Liver (tissue), 8 donors: ENCODE measurements at regions not wholly inside any gene's neighbourhood (a gene's known extent, or its start where the extent isn't known, plus 50 kb on each side); places are given as distances from the start of the nearest gene placed in this dataset.

ENCODE experiments used
- DNase-seq: peaks from one replicate; pipeline ENCODE4 v3.0.0-alpha.2; 2017; ENCODE audit warnings: low spot score
- H3K27ac ChIP-seq, 2 donors: one replicate each; pipeline ENCODE4 v1.7.0; 2013; ENCODE audit warnings: inconsistent platforms in 2 of 2, low read length in 2 of 2, control low read depth in 1 of 2, low read depth in 1 of 2, mild to moderate bottlenecking in 1 of 2
- H3K27me3 ChIP-seq, 4 donors: one replicate each; pipeline versions ENCODE4 v1.6.1 to v1.7.0; 2013; ENCODE audit warnings: low read length in 3 of 4, inconsistent platforms in 1 of 4, mild to moderate bottlenecking in 1 of 4, moderate library complexity in 1 of 4; ENCODE audit not compliant: control insufficient read depth in 4 of 4, insufficient read depth in 4 of 4
- H3K36me3 ChIP-seq, 4 donors: one replicate each; pipeline versions ENCODE4 v1.6.1 to v1.7.0; 2013; ENCODE audit warnings: low read length in 3 of 4, mild to moderate bottlenecking in 3 of 4, low read depth in 1 of 4, moderate library complexity in 1 of 4; ENCODE audit not compliant: control insufficient read depth in 4 of 4, insufficient read depth in 3 of 4
- H3K4me1 ChIP-seq, 4 donors: one replicate each; pipeline versions ENCODE4 v1.6.1 to v1.7.0; 2013; ENCODE audit warnings: low read length in 3 of 4, mild to moderate bottlenecking in 3 of 4, moderate library complexity in 1 of 4; ENCODE audit not compliant: control insufficient read depth in 4 of 4, insufficient read depth in 4 of 4
- H3K4me3 ChIP-seq, 3 donors: one replicate each; pipeline versions ENCODE4 v1.6.1 to v1.7.0; 2013; ENCODE audit warnings: low read length in 3 of 3, control low read depth in 1 of 3, low read depth in 1 of 3, mild to moderate bottlenecking in 1 of 3
- H3K9ac ChIP-seq, 2 donors: one replicate each; pipeline ENCODE4 v1.7.0; 2013; ENCODE audit warnings: low read length in 2 of 2, mild to moderate bottlenecking in 2 of 2, moderate library complexity in 2 of 2, control low read depth in 1 of 2, low read depth in 1 of 2
- H3K9me3 ChIP-seq, 4 donors: one replicate each; pipeline versions ENCODE4 v1.6.1 to v1.7.0; 2013; ENCODE audit warnings: low read length in 3 of 4; ENCODE audit not compliant: control insufficient read depth in 4 of 4
- ATF3 ChIP-seq: IDR thresholded peaks from 2 replicates; pipeline ENCODE4 v1.6.1; 2016; ENCODE audit warnings: antibody characterized with exemption
- CTCF ChIP-seq: fragments of 150-350 bp; IDR thresholded peaks from 2 replicates; pipeline ENCODE4 v1.5.1; 2017; ENCODE audit warnings: improper control_type of control experiment, low read depth, low read length; ENCODE audit not compliant: missing input control
- EGR1 ChIP-seq, 2 donors: IDR thresholded peaks; 2 replicates each; pipeline ENCODE4 v1.6.1; 2016 to 2018; ENCODE audit warnings: antibody characterized with exemption in 2 of 2, low read depth in 2 of 2
- FOXA1 ChIP-seq: IDR thresholded peaks from 2 replicates; pipeline ENCODE4 v1.6.1; 2016; ENCODE audit warnings: antibody characterized with exemption
- FOXA2 ChIP-seq: IDR thresholded peaks from 2 replicates; pipeline ENCODE4 v1.6.1; 2016; ENCODE audit warnings: antibody characterized with exemption
- GABPA ChIP-seq, 2 donors: IDR thresholded peaks in 1 of 2; conservative IDR thresholded peaks in 1 of 2; 2 replicates each; pipeline ENCODE4 v1.6.1; 2016; ENCODE audit warnings: antibody characterized with exemption in 2 of 2, mild to moderate bottlenecking in 1 of 2, moderate library complexity in 1 of 2
- HNF4A ChIP-seq, 2 donors: conservative IDR thresholded peaks; 2 replicates each; pipeline ENCODE4 v1.6.1; 2016; ENCODE audit warnings: antibody characterized with exemption in 2 of 2, mild to moderate bottlenecking in 2 of 2
- HNF4G ChIP-seq: IDR thresholded peaks from 2 replicates; pipeline ENCODE4 v1.6.1; 2016; ENCODE audit warnings: antibody characterized with exemption
- JUND ChIP-seq, 2 donors: IDR thresholded peaks; 2 replicates each; pipeline ENCODE4 v1.6.1; 2016; ENCODE audit warnings: antibody characterized with exemption in 2 of 2
- MAX ChIP-seq: IDR thresholded peaks from 2 replicates; pipeline ENCODE4 v1.6.1; 2016; ENCODE audit warnings: antibody characterized with exemption
- NR2F2 ChIP-seq: IDR thresholded peaks from 2 replicates; pipeline ENCODE4 v1.6.1; 2016; ENCODE audit warnings: antibody characterized with exemption
- RAD21 ChIP-seq, 2 donors: IDR thresholded peaks; 2 replicates each; pipeline ENCODE4 v1.6.1; 2016; ENCODE audit warnings: antibody characterized with exemption in 2 of 2, mild to moderate bottlenecking in 2 of 2
- RXRA ChIP-seq, 2 donors: IDR thresholded peaks; 2 replicates each; pipeline ENCODE4 v1.6.1; 2017 to 2018; ENCODE audit warnings: antibody characterized with exemption in 2 of 2, mild to moderate bottlenecking in 1 of 2
- SP1 ChIP-seq: IDR thresholded peaks from 2 replicates; pipeline ENCODE4 v1.6.1; 2018; ENCODE audit warnings: antibody characterized with exemption, mild to moderate bottlenecking
- TAF1 ChIP-seq: conservative IDR thresholded peaks from 2 replicates; pipeline ENCODE4 v1.6.1; 2016; ENCODE audit warnings: antibody characterized with exemption, mild to moderate bottlenecking
- YY1 ChIP-seq: IDR thresholded peaks from 2 replicates; pipeline ENCODE4 v1.6.1; 2016; ENCODE audit warnings: antibody characterized with exemption, mild to moderate bottlenecking
- ZBTB33 ChIP-seq: IDR thresholded peaks from 2 replicates; pipeline ENCODE4 v1.6.1; 2016; ENCODE audit warnings: antibody characterized with exemption
- WGBS: extraction: QIAGEN DNeasy Blood & Tissue Kit; methylation state at CpG from one replicate; pipeline ENCODE4 v1.1.7; 2013; 5-methylcytosine and 5-hydroxymethylcytosine counted together
- donor health status: healthy.
- donor health status: healthy.
- donor health status: healthy.
- donor health status: healthy.
- donor health status: healthy.

- TF ChIP-seq NR2F2: no peak
- no peak for TF ChIP-seq HNF4G
- no peak for TF ChIP-seq HNF4A (conservative IDR thresholded peaks at IDR 0.05)
- no peak for TF ChIP-seq CTCF
- TF ChIP-seq TAF1: no peak
- TF ChIP-seq EGR1 (IDR thresholded peaks at IDR 0.05; ENCODE audit: low read depth in 2 of 2): no peak
- TF ChIP-seq ATF3: no peak
- no peak for TF ChIP-seq FOXA2
- no peak for TF ChIP-seq YY1
- no peak for TF ChIP-seq JUND (IDR thresholded peaks at IDR 0.05)
- TF ChIP-seq RAD21 (IDR thresholded peaks at IDR 0.05): no peak
These were observed 259.5 kb downstream of the UACA start (continued) for GRCh38 chr15:70503798-70504298.

- Histone ChIP-seq H3K9ac (no peak overlapping the region), H3K27me3 (no peaks in the 10 kb centered on the region), H3K36me3 (no peaks in the 10 kb centered on the region), H3K27ac (no peak overlapping the region), H3K4me1 (peaks cover 0 to 14% (median under 1%) of the 10 kb centered on the region in 4 donors), H3K4me3 (no peak overlapping the region), H3K9me3 (no peaks in the 10 kb centered on the region)
- TF ChIP-seq ZBTB33: no peak
- TF ChIP-seq HNF4G: no peak
- DNase-seq: no peak
- 80% methylated on average over 8 of the region's 8 CpGs for WGBS
These were observed 260.1 kb downstream of the UACA start for GRCh38 chr15:70503073-70503745.

GRCh38 chr15:70502529-70502928 lies 260.8 kb downstream of the UACA start:
- TF ChIP-seq FOXA2 (no peak), NR2F2 (no peak), EGR1 (IDR thresholded peaks at IDR 0.05; ENCODE audit: low read depth in 2 of 2) (no peak), TAF1 (no peak), ZBTB33 (no peak), JUND (IDR thresholded peaks at IDR 0.05) (no peak), FOXA1 (no peak), HNF4A (conservative IDR thresholded peaks at IDR 0.05) (no peak), ATF3 (no peak), SP1 (no peak), RAD21 (IDR thresholded peaks at IDR 0.05) (no peak), RXRA (IDR thresholded peaks at IDR 0.05) (no peak), GABPA (IDR thresholded peaks at IDR 0.05 in 1 of 2, conservative IDR thresholded peaks at IDR 0.05 in 1 of 2) (no peak), YY1 (no peak), MAX (no peak)
- no peak overlapping the region for H3K9ac ChIP-seq
- H3K4me3 ChIP-seq: no peak overlapping the region
- no peaks in the 10 kb centered on the region for H3K9me3 ChIP-seq
- H3K27ac ChIP-seq: no peak overlapping the region
- WGBS: 90% methylated on average over 10 of the region's 10 CpGs
- peaks cover 0 to 14% (median under 1%) of the 10 kb centered on the region in 4 donors for H3K4me1 ChIP-seq
- no peaks in the 10 kb centered on the region for H3K27me3 ChIP-seq
- no peaks in the 10 kb centered on the region for H3K36me3 ChIP-seq
- no peak for DNase-seq
